ACHN (cell line): ENCODE measurements at regions not wholly inside any gene's neighbourhood (a gene's known extent, or its start where the extent isn't known, plus 50 kb on each side); places are given as distances from the start of the nearest gene placed in this dataset.

Source experiments
- DNase-seq: peaks from one replicate; pipeline ENCODE4 v3.0.0-alpha.2; 2015
- in situ Hi-C: cut with HindIII; loops from 2 replicates; pipeline ENCODE4 v1.10.0; 2017; ENCODE audit warnings: low sequenced_read_pairs, low pct_ligation_motif_present, low pct_unique_long_range_greater_than_20kb

GRCh38 chr19:30792561-30793505 lies 420.6 kb downstream of the ZNF536 start:
- in situ Hi-C loops = no loop called here
- DNase-seq = no peak

- in situ Hi-C loops = no loop called here
- no peak for DNase-seq
Observed at GRCh38 chr19:30791088-30791487, 418.9 kb downstream of the ZNF536 start.

DNA sequence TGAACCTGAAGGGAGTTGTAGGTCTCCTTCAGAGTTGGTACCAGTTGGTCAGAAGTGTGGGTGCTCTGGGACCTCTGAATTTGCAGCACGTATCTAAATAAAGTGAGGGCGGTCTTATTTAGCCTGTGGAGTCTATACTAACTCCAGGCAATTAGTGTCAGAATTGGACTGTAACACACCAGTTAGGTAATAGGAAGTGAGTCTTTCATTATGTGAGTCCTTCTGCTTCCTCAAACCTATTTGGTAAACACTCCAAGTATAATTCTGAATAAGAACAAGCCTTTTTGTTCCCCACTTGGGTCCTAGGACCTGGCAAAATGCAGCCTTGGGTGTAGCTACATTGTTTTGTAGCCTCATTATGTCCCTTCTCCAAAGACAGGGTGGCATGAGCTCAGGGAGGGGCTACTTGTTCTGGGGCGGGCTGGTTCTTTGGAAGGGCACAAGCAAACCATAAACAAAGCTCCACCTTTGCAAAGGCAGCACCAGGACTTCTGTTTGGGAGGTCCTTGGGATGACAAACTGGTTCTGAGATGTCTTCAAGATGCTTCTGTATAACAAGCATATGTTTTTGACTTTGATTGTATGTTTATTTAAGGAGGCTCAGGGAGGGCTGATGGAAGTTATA lies 418.0 kb downstream of the ZNF536 start:
- no peak for DNase-seq
- in situ Hi-C loops = no loop called here

- in situ Hi-C loops = no loop called here
- no peak for DNase-seq
Observed at GRCh38 chr19:30788105-30788765, 416.1 kb downstream of the ZNF536 start.

GRCh38 chr19:30785458-30786137 lies 413.4 kb downstream of the ZNF536 start:
- no peak for DNase-seq
- in situ Hi-C loops = no loop called here

- in situ Hi-C loops = no loop called here
- peak; percentile 41 for DNase-seq
Observed at GRCh38 chr19:30784850-30785457, 412.8 kb downstream of the ZNF536 start.

- DNase-seq = no peak
- in situ Hi-C loops = no loop called here
Observed at GRCh38 chr19:30783936-30784335, 411.8 kb downstream of the ZNF536 start.

DNA sequence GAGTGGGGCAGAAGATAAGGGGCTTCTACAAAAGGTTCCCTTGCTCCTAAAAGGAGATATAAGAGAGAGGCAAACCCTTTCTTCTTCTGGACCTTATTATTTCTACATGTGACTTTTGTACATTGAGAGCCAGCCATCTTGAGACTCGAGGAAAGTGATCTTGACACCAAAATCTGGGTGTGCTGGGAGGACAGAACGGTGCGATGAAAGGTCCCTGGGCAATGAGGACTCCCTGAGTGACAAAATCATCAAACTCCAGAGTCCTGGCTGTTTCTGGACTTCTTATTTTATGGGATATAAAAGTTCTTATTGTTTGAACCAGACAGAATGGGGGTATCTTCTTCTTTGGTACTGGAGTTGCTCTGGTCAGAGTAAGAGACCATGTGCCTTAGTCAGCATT lies 411.0 kb downstream of the ZNF536 start:
- in situ Hi-C loops = no loop called here
- no peak for DNase-seq

GRCh38 chr19:30781519-30781918 lies 409.3 kb downstream of the ZNF536 start:
- no peak for DNase-seq
- in situ Hi-C loops = no loop called here

GRCh38 chr19:30781047-30781446 lies 408.9 kb downstream of the ZNF536 start:
- in situ Hi-C loops = no loop called here
- DNase-seq = no peak

DNA sequence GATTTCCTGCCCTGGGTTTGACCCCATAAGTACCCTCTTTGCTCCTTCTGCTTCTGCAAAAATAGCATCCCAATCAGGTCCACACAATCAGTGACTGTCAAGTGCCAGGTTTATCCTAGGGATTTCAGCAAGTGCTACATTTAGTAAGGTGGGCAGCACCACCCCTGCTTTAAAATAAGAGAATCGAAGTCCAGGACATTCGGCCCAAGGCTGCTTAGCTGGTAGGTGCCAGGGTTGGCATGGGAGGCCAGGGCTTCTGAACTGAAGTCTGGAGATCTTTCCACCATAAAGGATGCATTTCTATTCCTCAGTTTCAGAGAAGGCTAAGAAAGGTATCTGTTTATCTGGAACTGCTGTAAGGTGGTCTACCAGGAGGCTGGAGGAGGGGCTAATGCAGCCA lies 408.3 kb downstream of the ZNF536 start:
- in situ Hi-C loops = no loop called here
- no peak for DNase-seq

DNA sequence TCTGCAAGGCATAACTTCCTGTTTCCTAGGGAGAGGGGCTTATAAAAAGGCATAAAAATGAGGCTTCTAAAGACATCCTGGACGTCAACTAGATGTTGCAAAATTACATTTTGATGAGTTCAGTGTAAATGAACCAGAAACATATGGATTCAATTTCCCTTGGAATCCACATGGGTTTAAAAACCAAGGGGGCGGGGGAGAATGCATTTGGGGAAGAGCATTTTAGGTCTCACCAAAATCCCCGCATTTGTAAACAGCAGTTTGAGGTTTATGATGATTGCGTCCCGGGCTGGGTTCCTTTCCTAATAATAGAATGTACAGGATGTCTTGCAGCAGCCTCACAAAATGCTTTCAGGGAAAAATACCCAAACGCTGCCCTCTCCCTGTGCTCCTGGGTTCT lies 407.8 kb downstream of the ZNF536 start:
- in situ Hi-C loops = no loop called here
- no peak for DNase-seq

DNA sequence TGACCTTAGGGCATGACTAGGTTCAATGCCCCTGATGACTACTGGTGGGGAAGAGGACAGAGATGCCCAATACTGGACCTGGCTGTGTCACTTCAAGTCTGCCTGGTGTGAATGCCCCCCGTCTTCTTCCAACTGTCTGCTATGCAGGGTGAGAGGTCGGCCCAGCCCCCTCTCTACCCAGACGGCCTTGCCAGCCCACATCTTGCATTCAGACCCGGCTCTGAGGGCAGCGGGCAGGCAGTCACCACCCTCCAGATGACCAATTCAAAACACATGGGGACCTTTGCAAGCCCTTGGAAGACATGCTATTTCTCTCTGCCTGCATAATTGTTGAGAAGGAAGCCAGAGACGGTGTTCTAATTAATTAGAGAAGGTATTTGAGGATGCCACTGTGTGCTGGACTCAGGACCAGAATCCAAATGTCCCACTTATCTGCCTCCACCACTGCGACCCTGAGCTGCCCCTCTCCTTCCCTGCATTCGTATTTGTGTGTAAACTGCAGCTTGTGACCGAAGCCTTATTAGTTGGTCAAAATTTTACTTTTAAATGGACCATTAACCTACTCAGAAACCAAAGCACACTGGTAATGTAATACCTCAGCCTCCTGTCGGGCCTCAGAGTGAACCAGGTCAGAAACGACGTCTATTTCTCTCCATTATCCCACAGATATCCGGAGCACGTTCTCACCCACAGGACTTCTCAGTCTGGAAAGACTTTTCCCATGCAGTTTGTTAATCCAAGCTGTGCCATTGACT lies 407.0 kb downstream of the ZNF536 start:
- no peak for DNase-seq
- in situ Hi-C loops = no loop called here

DNA sequence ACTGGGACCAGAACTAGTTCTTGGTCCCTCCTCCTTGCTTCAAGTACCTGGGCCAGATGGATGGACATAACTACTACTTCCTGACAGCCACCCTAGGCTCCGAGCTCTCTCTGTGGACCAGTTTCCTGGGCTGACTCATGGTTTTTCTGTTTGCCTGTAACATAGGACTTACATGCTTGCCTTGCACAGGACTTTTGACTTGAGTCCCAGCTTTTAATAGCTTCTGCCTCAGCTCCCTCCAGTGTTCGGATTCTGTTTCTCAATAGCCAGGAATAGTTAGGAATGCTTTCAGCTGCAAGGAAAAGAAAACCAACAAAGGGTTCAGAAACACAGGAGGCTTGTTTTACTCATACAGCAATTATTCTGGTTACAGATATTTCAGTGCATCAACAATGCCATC lies 405.9 kb downstream of the ZNF536 start:
- in situ Hi-C loops = no loop called here
- DNase-seq = no peak

- in situ Hi-C loops = no loop called here
- DNase-seq = no peak
Observed at GRCh38 chr19:30775956-30776355, 403.8 kb downstream of the ZNF536 start.

DNA sequence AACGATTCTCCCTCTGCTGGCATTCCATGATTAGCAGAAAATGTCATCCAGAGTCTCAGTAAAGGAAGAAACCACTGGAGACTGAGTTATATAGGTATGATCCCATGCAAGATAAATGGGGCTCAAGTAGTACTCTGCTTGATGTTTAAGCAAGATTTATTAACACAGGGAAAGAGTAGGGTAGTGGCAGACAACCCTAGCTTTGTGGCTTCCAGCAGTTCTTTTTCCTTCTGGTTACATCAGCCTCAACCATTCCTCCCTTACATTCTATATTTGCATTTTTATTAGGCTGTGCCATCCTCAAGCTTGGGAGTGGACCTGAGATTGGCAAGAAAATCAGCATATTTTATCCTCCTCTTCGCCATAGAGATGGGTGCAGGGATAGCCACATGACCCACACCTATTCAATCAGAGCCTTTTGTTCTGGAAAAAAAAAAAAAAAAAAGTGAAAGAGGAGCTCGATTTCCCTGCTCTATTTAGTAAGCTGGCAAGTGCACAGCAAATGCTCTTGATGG lies 402.1 kb downstream of the ZNF536 start:
- in situ Hi-C loops = no loop called here

GRCh38 chr19:30762651-30763050 lies 390.5 kb downstream of the ZNF536 start:
- DNase-seq = no peak
- in situ Hi-C loops = no loop called here

More for the DNA sequence above, 402.1 kb downstream of the ZNF536 start:
- no peak for DNase-seq

GRCh38 chr19:30760014-30760413 lies 387.8 kb downstream of the ZNF536 start:
- in situ Hi-C loops = no loop called here
- no peak for DNase-seq
